ENCODE measurements at regions not wholly inside any gene's neighbourhood (a gene's known extent, or its start where the extent isn't known, plus 50 kb on each side); places are given as distances from the start of the nearest gene placed in this dataset.
"Not testable (repeated sequence)": the region's sequence is repeated elsewhere in the genome, so short reads cannot be mapped to it uniquely, and the experiment has no call there.

DNA sequence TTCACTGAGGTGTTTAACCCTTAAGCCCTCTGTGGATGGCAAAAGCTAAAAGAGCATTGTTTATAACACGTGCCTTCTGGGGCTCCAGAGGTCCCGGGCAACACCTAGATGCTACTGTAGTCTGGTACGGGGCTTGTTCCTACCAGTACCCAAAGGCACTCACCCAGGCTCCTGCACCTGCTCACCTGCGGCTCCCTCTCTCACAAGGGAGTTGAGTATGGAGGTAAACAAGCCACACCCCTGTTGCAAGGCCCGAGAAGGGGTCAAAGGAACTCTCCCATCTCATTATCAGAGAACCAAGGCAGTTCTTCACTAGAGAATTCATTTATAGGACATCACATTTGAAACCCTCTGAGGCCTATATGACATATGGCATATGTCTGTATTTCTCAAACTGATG, 53.4 kb upstream of the IL6ST start:
- no peaks in the 10 kb centered on the region; the same call in 1 of the 2 replicates for H3K27me3 ChIP-seq (ENCODE audit: control insufficient read depth, insufficient read depth, low read length)
- POLR2A ChIA-PET: no interaction called here
- H3K36me3 ChIP-seq (ENCODE audit: control insufficient read depth, insufficient read depth, low read length): no peaks in the 10 kb centered on the region
- DNase-seq (ENCODE audit: low read depth): no peak
- H3K4me3 ChIP-seq (ENCODE audit: low read depth, low read length): no peak overlapping the region
- TF ChIP-seq, protein P1, sequence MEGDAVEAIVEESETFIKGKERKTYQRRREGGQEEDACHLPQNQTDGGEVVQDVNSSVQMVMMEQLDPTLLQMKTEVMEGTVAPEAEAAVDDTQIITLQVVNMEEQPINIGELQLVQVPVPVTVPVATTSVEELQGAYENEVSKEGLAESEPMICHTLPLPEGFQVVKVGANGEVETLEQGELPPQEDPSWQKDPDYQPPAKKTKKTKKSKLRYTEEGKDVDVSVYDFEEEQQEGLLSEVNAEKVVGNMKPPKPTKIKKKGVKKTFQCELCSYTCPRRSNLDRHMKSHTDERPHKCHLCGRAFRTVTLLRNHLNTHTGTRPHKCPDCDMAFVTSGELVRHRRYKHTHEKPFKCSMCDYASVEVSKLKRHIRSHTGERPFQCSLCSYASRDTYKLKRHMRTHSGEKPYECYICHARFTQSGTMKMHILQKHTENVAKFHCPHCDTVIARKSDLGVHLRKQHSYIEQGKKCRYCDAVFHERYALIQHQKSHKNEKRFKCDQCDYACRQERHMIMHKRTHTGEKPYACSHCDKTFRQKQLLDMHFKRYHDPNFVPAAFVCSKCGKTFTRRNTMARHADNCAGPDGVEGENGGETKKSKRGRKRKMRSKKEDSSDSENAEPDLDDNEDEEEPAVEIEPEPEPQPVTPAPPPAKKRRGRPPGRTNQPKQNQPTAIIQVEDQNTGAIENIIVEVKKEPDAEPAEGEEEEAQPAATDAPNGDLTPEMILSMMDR (IDR thresholded peaks at IDR 0.05; ENCODE audit: insufficient read depth, low read depth, low read length): no peak
- CTCF ChIA-PET: no interaction called here

DNA sequence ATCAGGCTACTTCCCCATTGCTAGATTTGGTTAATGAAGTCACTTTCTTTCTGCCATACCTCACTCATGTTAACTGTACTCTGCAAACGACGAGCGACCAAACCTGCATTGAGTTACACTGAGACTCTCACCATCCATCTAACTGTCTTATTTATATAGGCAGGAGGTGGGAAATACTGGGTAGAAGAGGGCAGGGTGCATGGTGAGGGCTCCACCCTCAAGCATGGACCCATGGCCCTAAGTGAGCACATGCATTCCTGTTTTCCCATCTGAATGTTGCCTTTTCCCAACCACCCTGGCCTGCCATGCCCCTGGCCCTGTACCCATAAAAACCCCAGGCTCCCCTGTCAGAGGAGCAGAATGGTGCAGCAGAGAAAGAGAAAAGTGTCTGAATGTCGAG, 52.7 kb upstream of the IL6ST start:
- CTCF ChIA-PET: no interaction called here
- Histone ChIP-seq H3K27me3 (ENCODE audit: control insufficient read depth, insufficient read depth, low read length) (no peaks in the 10 kb centered on the region; the same call in 1 of the 2 replicates), H3K4me3 (ENCODE audit: low read depth, low read length) (no peak overlapping the region), H3K36me3 (ENCODE audit: control insufficient read depth, insufficient read depth, low read length) (no peaks in the 10 kb centered on the region)
- POLR2A ChIA-PET: no interaction called here
- no peak for DNase-seq (ENCODE audit: low read depth)
- TF ChIP-seq, protein P1 (IDR thresholded peaks at IDR 0.05; ENCODE audit: insufficient read depth, low read depth, low read length): no peak

DNA sequence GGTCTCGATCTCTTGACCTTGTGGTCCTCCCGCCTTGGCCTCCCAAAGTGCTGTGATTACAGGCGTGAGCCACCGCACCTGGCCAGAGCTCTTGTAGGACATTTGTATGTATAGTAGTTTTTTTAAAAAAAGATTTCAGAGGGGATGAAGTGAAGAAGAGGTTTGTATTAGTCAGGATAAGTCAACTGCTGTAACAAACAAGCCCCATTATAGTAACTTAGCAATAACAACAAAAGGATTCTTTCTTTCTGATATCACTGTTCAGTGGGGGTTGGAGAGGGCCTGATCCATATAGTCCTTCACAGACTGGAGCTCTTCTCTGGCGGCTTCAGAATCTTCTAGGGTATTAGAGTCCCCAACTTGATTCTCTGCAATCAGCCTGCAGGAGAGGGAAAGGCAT, 50.7 kb upstream of the IL6ST start:
- Histone ChIP-seq H3K4me3 (ENCODE audit: low read depth, low read length) (no peak overlapping the region), H3K27me3 (ENCODE audit: control insufficient read depth, insufficient read depth, low read length) (no peaks in the 10 kb centered on the region; the same call in 1 of the 2 replicates), H3K36me3 (ENCODE audit: control insufficient read depth, insufficient read depth, low read length) (no peaks in the 10 kb centered on the region)
- CTCF ChIA-PET: interaction anchor here (0.5 to 0.6 kb wide), 2 partner anchors 12 to 64 kb away, joined by 3 to 4 read pairs; no protein-coding TSS in a partner anchor
- POLR2A ChIA-PET: no interaction called here
- no peak for DNase-seq (ENCODE audit: low read depth)
- TF ChIP-seq, protein P1 (IDR thresholded peaks at IDR 0.05; ENCODE audit: insufficient read depth, low read depth, low read length): no peak

DNA sequence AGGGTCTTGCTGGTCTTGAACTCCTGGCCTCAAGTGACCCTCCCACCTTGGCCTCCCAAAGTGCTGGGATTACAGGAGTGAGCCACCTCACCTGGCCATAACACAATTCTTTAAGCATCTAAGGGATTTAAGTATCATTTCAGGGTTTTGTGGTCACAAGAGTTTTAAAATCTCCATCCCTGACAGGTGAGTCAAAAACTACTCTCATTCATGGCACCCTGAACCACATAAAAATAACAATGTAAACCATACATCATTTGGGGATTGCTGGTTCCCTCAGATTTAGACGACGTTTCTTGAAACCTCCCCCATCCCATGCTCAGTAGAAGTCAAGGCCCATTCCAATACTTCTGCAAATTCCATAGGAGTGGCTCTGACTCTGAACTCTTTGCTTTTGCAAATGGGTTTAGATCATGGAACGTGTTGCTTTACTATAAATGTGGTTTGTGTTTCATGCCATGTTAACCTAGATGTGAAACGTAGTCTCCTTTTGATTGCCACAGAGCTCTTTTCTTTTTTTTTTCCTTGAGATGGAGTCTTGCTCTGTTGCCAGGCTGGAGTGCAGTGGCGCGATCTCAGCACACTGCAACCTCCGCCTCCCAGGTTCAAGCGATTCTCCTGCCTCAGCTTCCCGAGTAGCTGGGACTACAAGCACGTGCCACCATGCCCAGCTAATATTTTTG, 50.1 kb upstream of the IL6ST start:
- CTCF ChIA-PET; H3K27me3 ChIP-seq (ENCODE audit: control insufficient read depth, insufficient read depth, low read length); DNase-seq (ENCODE audit: low read depth); H3K36me3 ChIP-seq (ENCODE audit: control insufficient read depth, insufficient read depth, low read length); H3K4me3 ChIP-seq (ENCODE audit: low read depth, low read length); POLR2A ChIA-PET: not testable (repeated sequence)

Measured in BJ (cell line).